Panc1 (cell line): ENCODE measurements at regions not wholly inside any gene's neighbourhood (a gene's known extent, or its start where the extent isn't known, plus 50 kb on each side); places are given as distances from the start of the nearest gene placed in this dataset.

Experiments
- POLR2AphosphoS5 ChIP-seq: IDR thresholded peaks from 2 replicates; pipeline ENCODE4 v1.6.1; 2012; ENCODE audit warnings: mild to moderate bottlenecking, low read depth, low read length, moderate library complexity
- TCF7L2 ChIP-seq: IDR thresholded peaks from 2 replicates; pipeline ENCODE4 v1.6.1; 2011; ENCODE audit warnings: mild to moderate bottlenecking, low read depth, low read length, inconsistent platforms
- TF ChIP-seq, protein P1 (sequence below): fragments of 450-650 bp; IDR thresholded peaks from 2 replicates; pipeline ENCODE4 v1.5.1; 2017; ENCODE audit warnings: mild to moderate bottlenecking

DNA sequence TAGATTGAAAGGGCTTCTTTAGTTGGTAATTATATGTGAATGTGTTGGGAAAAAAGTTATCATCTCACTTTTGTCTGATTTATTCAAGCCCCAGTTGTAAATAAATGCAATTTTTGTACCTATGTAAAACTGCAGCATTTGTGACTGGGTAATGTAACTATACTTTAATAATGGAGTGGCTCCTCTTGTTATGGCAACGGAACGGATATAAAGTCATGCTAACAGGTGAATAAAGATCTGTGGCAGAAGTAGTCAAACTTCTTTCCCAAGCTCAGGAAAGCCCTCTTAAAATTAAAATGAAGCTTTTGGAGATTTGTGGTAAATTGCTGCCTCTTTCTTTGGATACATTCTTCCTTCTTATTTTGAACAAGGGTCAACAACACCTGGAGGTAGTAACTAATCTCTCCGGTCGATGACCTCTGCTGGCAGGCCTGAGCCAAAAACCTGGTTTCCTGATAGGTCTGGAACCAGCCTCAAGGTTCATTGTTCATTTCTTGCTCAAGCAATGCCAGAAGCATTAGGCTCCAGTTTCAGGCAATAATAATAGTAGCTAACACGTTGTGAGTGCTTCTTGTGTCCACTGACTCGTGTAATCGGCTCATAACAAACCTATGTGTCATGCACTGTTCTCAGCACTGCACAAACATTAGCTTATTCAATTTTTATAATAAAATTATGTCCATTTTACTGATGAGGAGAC, 313.4 kb upstream of the DACH1 start:
- TF ChIP-seq, protein P1, sequence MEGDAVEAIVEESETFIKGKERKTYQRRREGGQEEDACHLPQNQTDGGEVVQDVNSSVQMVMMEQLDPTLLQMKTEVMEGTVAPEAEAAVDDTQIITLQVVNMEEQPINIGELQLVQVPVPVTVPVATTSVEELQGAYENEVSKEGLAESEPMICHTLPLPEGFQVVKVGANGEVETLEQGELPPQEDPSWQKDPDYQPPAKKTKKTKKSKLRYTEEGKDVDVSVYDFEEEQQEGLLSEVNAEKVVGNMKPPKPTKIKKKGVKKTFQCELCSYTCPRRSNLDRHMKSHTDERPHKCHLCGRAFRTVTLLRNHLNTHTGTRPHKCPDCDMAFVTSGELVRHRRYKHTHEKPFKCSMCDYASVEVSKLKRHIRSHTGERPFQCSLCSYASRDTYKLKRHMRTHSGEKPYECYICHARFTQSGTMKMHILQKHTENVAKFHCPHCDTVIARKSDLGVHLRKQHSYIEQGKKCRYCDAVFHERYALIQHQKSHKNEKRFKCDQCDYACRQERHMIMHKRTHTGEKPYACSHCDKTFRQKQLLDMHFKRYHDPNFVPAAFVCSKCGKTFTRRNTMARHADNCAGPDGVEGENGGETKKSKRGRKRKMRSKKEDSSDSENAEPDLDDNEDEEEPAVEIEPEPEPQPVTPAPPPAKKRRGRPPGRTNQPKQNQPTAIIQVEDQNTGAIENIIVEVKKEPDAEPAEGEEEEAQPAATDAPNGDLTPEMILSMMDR, result no peak
- TF ChIP-seq POLR2AphosphoS5 (no peak), TCF7L2 (no peak)
